Fibroblast of villous mesenchyme (primary cell): ENCODE measurements at regions not wholly inside any gene's neighbourhood (a gene's known extent, or its start where the extent isn't known, plus 50 kb on each side); places are given as distances from the start of the nearest gene placed in this dataset. TPM values are rescaled to one million over a fixed set of nuclear protein-coding genes. Genes with fewer than 3 reads are reported as not detected.
A peak's percentile ranks its signal among the peaks of the same experiment; 100 is the strongest.

Experiments used
- DNase-seq: peaks from one replicate; pipeline ENCODE4 v3.0.0-alpha.2; 2010; ENCODE audit warnings: low read depth
- H3K4me3 ChIP-seq: 2 replicates; pipeline ENCODE4 v1.5.1; 2011; ENCODE audit warnings: low read depth, mild to moderate bottlenecking, low read length
- CTCF ChIP-seq: IDR thresholded peaks from 2 replicates; pipeline ENCODE4 v1.5.1; 2012; ENCODE audit warnings: low read depth, mild to moderate bottlenecking, low read length; ENCODE audit not compliant: insufficient read depth
- small RNA-seq: library from RNA; depleted of rRNA; stranded (forward); fragments of <200 nt; gene quantifications from one replicate; pipeline ENCODE3, GENCODE V24; 2012

DNA sequence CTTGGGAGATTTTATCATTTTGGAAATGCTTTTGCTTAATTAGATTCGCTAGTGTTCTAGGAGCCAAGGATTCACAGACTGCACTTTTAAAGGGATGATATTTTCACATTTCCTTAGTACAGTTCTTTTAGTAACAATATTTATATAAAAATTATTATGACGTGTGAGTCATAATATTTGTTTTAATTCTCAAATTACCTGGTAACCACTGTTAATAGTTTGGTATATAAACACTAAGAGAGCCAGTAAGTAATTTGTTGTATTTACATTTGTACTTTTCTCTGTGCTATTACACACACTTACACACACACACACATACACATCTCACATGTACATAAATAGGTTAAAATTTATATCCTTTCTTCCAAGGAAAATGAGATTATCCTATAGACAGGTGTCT lies 58.8 kb upstream of the RAD23B start:
- no peak for TF ChIP-seq CTCF
- no peak overlapping the region for H3K4me3 ChIP-seq
- no peak for DNase-seq

DNA sequence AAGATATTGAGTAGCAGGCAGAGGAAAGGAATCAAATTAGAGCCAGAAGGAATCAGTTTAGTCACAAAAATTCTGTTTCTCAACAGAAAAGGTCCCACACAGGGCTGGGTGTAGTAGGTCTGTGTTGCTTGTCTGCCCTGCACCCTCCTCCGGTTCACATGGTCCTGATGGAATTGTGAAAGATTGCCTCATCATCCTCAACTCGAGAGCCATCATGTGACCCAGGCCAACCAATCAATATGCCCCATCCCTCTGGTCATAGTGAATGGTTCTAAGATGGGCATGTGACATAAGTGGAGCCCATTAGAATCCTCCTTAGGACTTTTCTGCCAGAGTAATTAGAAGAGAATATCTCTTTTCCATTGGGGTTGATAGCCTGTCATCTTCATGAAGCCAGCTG lies 56.7 kb upstream of the RAD23B start:
- TF ChIP-seq CTCF, result no peak
- peak; percentile 25 for DNase-seq
- no peak overlapping the region for H3K4me3 ChIP-seq

GRCh38 chr9:107227774-107228173 lies 55.3 kb upstream of the RAD23B start:
- peak; percentile 51 for DNase-seq
- no peak for TF ChIP-seq CTCF
- H3K4me3 ChIP-seq, result no peak overlapping the region

DNA sequence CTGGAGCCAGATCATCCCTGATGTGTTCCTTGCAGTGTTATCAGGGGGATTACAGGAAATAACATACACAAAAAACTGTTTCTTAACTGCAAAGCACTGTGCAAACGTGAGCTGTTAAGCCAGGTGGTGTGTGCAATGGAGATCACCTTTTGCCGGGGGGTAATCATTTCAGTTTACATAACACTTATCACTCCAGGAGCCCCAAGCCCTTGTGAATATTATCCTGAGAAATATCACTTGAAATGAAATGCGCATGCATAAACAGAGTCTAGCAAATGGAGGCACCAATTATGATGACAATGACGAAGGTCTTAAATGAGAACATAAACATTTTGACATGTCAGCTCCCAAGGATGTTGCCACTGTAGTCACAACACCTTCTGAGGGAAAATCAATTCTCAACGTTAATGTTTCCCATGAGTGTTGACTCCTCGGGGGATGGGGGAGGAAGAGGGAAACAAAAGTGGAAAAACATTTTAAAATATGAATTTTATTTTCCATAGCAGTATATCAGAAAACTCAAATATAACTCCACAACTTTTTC lies 54.5 kb upstream of the RAD23B start:
- no peak overlapping the region for H3K4me3 ChIP-seq
- DNase-seq, result no peak
- TF ChIP-seq CTCF, result no peak

- no peak for TF ChIP-seq CTCF
- DNase-seq, result no peak
- no peak overlapping the region for H3K4me3 ChIP-seq
Measured at GRCh38 chr9:107229241-107229741, 53.8 kb upstream of the RAD23B start.

Small RNA genes in the stretch of these regions (small RNA-seq; reads per million reads assigned to genes)
- not detected for gene AL807761.1
